ENCODE measurements at regions not wholly inside any gene's neighbourhood (a gene's known extent, or its start where the extent isn't known, plus 50 kb on each side); places are given as distances from the start of the nearest gene placed in this dataset.

DNA sequence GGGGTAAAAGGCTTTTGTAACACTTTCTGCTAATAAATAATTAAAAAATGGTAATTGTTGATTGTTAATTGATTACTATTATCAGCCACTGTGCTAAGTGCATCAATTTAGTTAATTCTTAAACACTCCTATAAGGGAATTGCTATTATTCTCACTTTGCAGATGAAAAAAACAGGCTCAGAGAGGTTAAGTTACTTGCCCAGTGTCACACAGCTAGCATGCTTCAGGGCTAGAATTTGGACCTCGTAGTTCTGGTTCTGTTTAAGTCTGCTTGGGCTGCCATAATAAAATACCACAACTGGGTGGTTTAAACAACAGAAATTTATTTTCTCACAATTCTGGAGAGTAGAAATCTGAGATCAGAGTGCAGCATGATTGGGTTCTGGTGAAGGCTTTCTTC is 164.8 kb upstream of the TBX18 start:
- TF ChIP-seq EGR1 (IDR thresholded peaks at IDR 0.05; ENCODE audit: low read depth in 2 of 2) (no peak), CTCF (IDR thresholded peaks at IDR 0.05; ENCODE audit: low read depth, low read length, missing input control) (no peak)
